Spleen (tissue), 11 donors: ENCODE measurements at regions not wholly inside any gene's neighbourhood (a gene's known extent, or its start where the extent isn't known, plus 50 kb on each side); places are given as distances from the start of the nearest gene placed in this dataset.

Experiments
- DNase-seq: peaks from one replicate; pipeline ENCODE4 v3.0.0-alpha.2; 2020
- H3K27ac ChIP-seq, 8 donors: fragments of 200-600 bp; sonication (generic) in 7 of 8; 1 replicate in 4 of 8; 2 replicates in 4 of 8; pipeline versions ENCODE4 v1.5.0 to v1.8.0; 2016 to 2021; ENCODE audit warnings: inconsistent platforms in 4 of 8, mild to moderate bottlenecking in 4 of 8, moderate library complexity in 1 of 8
- H3K27me3 ChIP-seq, 7 donors: fragments of 200-600 bp; sonication (generic) in 6 of 7; replicated peaks in 1 of 7; 1 replicate in 4 of 7; 2 replicates in 3 of 7; pipeline versions ENCODE4 v1.5.0 to v1.8.0; 2016 to 2021; ENCODE audit warnings: inconsistent platforms in 3 of 7, mild to moderate bottlenecking in 1 of 7
- H3K36me3 ChIP-seq, 6 donors: fragments of 200-600 bp; sonication (generic) in 5 of 6; 1 replicate in 4 of 6; 2 replicates in 2 of 6; pipeline versions ENCODE4 v1.5.0 to v1.8.0; 2016 to 2021; ENCODE audit warnings: inconsistent platforms in 2 of 6
- H3K4me1 ChIP-seq, 6 donors: fragments of 200-600 bp; sonication (generic) in 5 of 6; 1 replicate in 3 of 6; 2 replicates in 3 of 6; pipeline versions ENCODE4 v1.5.0 to v1.8.0; 2016 to 2021; ENCODE audit warnings: inconsistent platforms in 3 of 6
- H3K4me3 ChIP-seq, 8 donors: fragments of 200-600 bp; sonication (generic) in 7 of 8; 1 replicate in 4 of 8; 2 replicates in 4 of 8; pipeline versions ENCODE4 v1.5.0 to v1.8.0; 2016 to 2021; ENCODE audit warnings: inconsistent platforms in 4 of 8, mild to moderate bottlenecking in 4 of 8, moderate library complexity in 2 of 8
- H3K9me3 ChIP-seq, 8 donors: fragments of 200-600 bp; sonication (generic) in 7 of 8; 1 replicate in 4 of 8; 2 replicates in 4 of 8; pipeline versions ENCODE4 v1.5.0 to v1.8.0; 2016 to 2021; ENCODE audit warnings: inconsistent platforms in 4 of 8
- CTCF ChIP-seq, 11 experiments: fragments of 200-600 bp in 7 of 11; fragments of 450-650 bp in 4 of 11; sonication (generic) in 4 of 11; IDR thresholded peaks in 8 of 11; conservative IDR thresholded peaks in 3 of 11; 1 replicate in 7 of 11; 2 replicates in 4 of 11; pipeline versions ENCODE4 v1.4.0 to v1.8.0; 2016 to 2021; ENCODE audit warnings: antibody characterized with exemption in 11 of 11, inconsistent platforms in 4 of 11, mild to moderate bottlenecking in 1 of 11
- POLR2A ChIP-seq, 3 donors: fragments of 450-650 bp; IDR thresholded peaks; one replicate each; pipeline ENCODE4 v1.5.1; 2017; ENCODE audit warnings: antibody characterized with exemption in 3 of 3, mild to moderate bottlenecking in 1 of 3
- POLR2AphosphoS5 ChIP-seq, 3 donors: sonication (generic); formaldehyde crosslinking; IDR thresholded peaks; one replicate each; pipeline ENCODE4 v1.5.1; 2017; ENCODE audit warnings: antibody characterized with exemption in 3 of 3
- WGBS, 5 donors: extraction: QIAGEN DNeasy Blood & Tissue Kit in 3 of 5; methylation state at CpG; one replicate each; pipeline versions ENCODE4 v1.1.5 to v1.1.7; 2013 to 2018; 5-methylcytosine and 5-hydroxymethylcytosine counted together
- intact Hi-C: fragments of 100-400 bp; cut with DNase I; formaldehyde crosslinking; loops from one replicate; pipeline ENCODE4 v1.15.0; 2023; ENCODE audit warnings: low total_unique reads
- donor health status: healthy with polysubstance abuse.
- donor health status: DM: no; HTN: no; CAD: no; lungs with moderate emphysema.
- donor health status: DM: no; HTN: no; CAD: no.
- donor health status: Bipolar disorder and iron deficiency.
- donor health status: healthy.
- donor health status: DM: no; HTN: no; CAD: no.
- donor health status: DM: yes; HTN: yes; CAD: no.

DNA sequence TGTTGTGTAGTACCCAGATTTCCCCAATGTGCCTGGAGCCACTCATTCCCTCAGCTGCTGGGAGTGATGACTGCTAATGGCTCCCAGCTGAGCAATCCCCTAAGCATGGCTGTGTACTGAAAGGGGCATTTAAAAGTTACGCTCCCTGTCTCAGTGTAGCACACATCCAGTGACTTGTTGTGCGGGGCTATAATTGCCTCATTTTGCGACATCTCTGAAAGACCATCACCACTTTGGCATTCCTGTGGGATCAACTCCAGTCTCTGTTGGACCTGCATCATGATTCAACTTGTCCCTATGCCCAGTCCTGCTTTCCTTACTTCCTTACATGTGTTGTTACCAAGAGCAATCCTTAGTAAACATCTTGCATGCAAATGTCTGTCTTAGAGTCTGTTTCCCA lies 201.2 kb upstream of the MPDZ start:
- Histone ChIP-seq H3K9me3 (peaks cover 0 to 18% (median 10%) of the 10 kb centered on the region in 8 donors), H3K36me3 (no peaks in the 10 kb centered on the region), H3K27me3 (no peaks in the 10 kb centered on the region), H3K27ac (no peak overlapping the region), H3K4me3 (no peak overlapping the region), H3K4me1 (no peaks in the 10 kb centered on the region)
- no peak for TF ChIP-seq POLR2AphosphoS5 (IDR thresholded peaks at IDR 0.05)
- no peak for TF ChIP-seq CTCF (IDR thresholded peaks at IDR 0.05 in 8 of 11, conservative IDR thresholded peaks at IDR 0.05 in 3 of 11)
- TF ChIP-seq POLR2A (IDR thresholded peaks at IDR 0.05), result no peak
- intact Hi-C loops, result no loop called here
- DNase-seq, result no peak
- 95 to 98% (median 96%) methylated on average over 3 of the region's 3 CpGs for WGBS, 5 donors

- H3K36me3 ChIP-seq, result no peaks in the 10 kb centered on the region
- no peaks in the 10 kb centered on the region for H3K27me3 ChIP-seq
- no peak overlapping the region for H3K27ac ChIP-seq
- intact Hi-C loops, result no loop called here
- no peaks in the 10 kb centered on the region for H3K4me1 ChIP-seq
- TF ChIP-seq CTCF (IDR thresholded peaks at IDR 0.05 in 8 of 11, conservative IDR thresholded peaks at IDR 0.05 in 3 of 11) (no peak), POLR2AphosphoS5 (IDR thresholded peaks at IDR 0.05) (no peak), POLR2A (IDR thresholded peaks at IDR 0.05) (no peak)
- DNase-seq, result no peak
- H3K9me3 ChIP-seq, result peaks cover 0 to 32% (median 23%) of the 10 kb centered on the region in 8 donors
- H3K4me3 ChIP-seq, result no peak overlapping the region
These were observed 199.6 kb upstream of the MPDZ start for GRCh38 chr9:13479096-13479495.

GRCh38 chr9:13478639-13479038 lies 199.1 kb upstream of the MPDZ start:
- no peaks in the 10 kb centered on the region for H3K36me3 ChIP-seq
- H3K4me3 ChIP-seq, result no peak overlapping the region
- intact Hi-C loops, result no loop called here
- WGBS, 5 donors, result 69 to 91% (median 81%) methylated on average over 1 of the region's 1 CpG
- H3K9me3 ChIP-seq, result peaks cover 0 to 33% (median 23%) of the 10 kb centered on the region in 8 donors
- DNase-seq, result no peak
- H3K27me3 ChIP-seq, result no peaks in the 10 kb centered on the region
- TF ChIP-seq CTCF (IDR thresholded peaks at IDR 0.05 in 8 of 11, conservative IDR thresholded peaks at IDR 0.05 in 3 of 11) (no peak), POLR2AphosphoS5 (IDR thresholded peaks at IDR 0.05) (no peak), POLR2A (IDR thresholded peaks at IDR 0.05) (no peak)
- no peak overlapping the region for H3K27ac ChIP-seq
- no peaks in the 10 kb centered on the region for H3K4me1 ChIP-seq

GRCh38 chr9:13478160-13478559 lies 198.7 kb upstream of the MPDZ start:
- Histone ChIP-seq H3K36me3 (no peaks in the 10 kb centered on the region), H3K27ac (no peak overlapping the region), H3K4me3 (no peak overlapping the region), H3K9me3 (peaks cover 0 to 33% (median 23%) of the 10 kb centered on the region in 8 donors), H3K27me3 (no peaks in the 10 kb centered on the region), H3K4me1 (no peaks in the 10 kb centered on the region)
- intact Hi-C loops, result no loop called here
- 68 to 83% (median 74%) methylated on average over 2 of the region's 2 CpGs for WGBS, 5 donors
- TF ChIP-seq POLR2AphosphoS5 (IDR thresholded peaks at IDR 0.05) (no peak), CTCF (IDR thresholded peaks at IDR 0.05 in 8 of 11, conservative IDR thresholded peaks at IDR 0.05 in 3 of 11) (no peak), POLR2A (IDR thresholded peaks at IDR 0.05) (no peak)
- no peak for DNase-seq
